AG09309 (cell line): ENCODE measurements at regions not wholly inside any gene's neighbourhood (a gene's known extent, or its start where the extent isn't known, plus 50 kb on each side); places are given as distances from the start of the nearest gene placed in this dataset.

Experiments used
- DNase-seq: peaks from one replicate; pipeline ENCODE4 v3.0.0-alpha.2; 2010; ENCODE audit warnings: low read depth
- H3K4me3 ChIP-seq: 2 replicates; pipeline ENCODE4 v1.5.1; 2011; ENCODE audit warnings: mild to moderate bottlenecking, low read depth, low read length, moderate library complexity; ENCODE audit not compliant: control insufficient read depth
- TF ChIP-seq, protein P1 (sequence below): IDR thresholded peaks from 2 replicates; pipeline ENCODE4 v1.5.1; 2011; ENCODE audit warnings: mild to moderate bottlenecking, low read depth, low read length, inconsistent platforms; ENCODE audit not compliant: insufficient read depth, control insufficient read depth; ENCODE audit errors: missing control alignments

DNA sequence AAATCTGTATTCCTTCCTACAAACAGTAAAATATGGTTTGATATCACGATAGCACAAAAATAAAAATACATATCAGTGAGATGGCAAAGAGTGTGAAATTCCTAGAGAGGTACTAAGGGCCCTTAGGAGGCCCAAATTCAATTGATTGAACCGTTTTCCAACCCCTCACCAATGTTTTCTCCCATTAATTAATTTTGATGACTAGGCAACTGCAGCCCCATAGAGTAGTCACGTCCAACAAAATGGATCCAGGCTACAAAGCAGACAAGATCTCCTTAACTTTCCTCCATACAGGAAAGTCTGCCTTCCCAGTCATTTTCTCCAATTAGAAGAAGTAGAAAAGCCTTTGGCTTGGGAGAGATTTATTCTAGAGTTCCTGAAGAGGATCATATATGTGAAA lies 193.9 kb downstream of the PLOD2 start:
- H3K4me3 ChIP-seq = no peak overlapping the region
- no peak for DNase-seq
- TF ChIP-seq, protein P1, sequence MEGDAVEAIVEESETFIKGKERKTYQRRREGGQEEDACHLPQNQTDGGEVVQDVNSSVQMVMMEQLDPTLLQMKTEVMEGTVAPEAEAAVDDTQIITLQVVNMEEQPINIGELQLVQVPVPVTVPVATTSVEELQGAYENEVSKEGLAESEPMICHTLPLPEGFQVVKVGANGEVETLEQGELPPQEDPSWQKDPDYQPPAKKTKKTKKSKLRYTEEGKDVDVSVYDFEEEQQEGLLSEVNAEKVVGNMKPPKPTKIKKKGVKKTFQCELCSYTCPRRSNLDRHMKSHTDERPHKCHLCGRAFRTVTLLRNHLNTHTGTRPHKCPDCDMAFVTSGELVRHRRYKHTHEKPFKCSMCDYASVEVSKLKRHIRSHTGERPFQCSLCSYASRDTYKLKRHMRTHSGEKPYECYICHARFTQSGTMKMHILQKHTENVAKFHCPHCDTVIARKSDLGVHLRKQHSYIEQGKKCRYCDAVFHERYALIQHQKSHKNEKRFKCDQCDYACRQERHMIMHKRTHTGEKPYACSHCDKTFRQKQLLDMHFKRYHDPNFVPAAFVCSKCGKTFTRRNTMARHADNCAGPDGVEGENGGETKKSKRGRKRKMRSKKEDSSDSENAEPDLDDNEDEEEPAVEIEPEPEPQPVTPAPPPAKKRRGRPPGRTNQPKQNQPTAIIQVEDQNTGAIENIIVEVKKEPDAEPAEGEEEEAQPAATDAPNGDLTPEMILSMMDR = no peak

DNA sequence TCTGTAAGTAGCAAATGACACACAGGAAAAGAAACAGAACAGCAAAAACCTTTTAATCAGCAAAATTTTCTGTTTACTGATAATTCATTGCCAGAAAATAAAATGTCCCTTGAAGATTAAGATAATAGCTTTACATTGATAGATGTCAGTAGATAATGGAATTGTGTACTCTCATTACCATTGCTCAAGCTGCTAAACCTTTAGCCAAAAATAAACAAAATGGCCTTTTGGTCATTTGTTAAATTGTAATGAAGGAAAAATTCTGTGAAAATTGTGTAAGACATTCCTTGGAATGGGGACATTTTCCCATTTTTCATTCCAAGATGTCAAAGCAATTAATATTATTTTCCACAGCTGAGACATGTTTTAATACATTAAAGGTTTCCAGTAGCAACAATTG lies 189.8 kb downstream of the PLOD2 start:
- TF ChIP-seq, protein P1 = no peak
- no peak for DNase-seq
- no peak overlapping the region for H3K4me3 ChIP-seq

DNA sequence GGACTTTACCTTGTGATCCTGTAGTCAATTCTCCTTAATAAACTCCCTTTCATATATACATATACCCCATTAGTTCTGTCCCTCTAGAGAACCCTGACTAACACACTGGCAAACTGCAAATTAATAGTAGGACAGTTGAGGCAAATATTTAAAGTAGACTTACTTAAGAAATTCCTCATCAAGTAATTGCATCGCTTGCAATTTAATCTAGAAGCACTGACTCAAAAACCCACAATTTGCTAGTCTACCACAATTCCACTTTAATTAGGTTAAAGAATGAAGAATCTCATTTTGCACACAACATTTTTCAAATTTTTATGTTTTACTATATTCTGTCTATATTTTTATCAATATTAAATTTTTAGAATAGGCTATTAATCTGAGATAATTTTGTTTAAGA lies 188.1 kb downstream of the PLOD2 start:
- no peak for DNase-seq
- TF ChIP-seq, protein P1 = no peak

DNA sequence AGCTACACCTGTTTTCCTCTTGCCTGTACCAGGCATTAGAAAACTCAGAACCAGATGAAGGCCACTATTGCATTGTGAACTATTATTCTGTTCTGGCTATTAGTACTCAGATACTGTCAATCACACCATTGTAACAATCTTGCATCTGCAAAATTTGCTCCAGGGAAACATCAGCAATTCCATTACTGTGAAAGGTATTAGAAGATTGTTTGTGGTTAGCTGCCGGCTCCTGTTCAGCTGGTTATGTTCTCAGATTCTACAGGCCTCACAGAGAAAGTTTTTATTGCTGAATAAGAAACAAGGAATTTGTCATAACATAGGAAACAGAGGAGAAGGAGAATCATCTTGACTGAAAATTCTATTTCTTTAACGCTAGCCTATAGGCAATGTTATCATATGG lies 179.9 kb downstream of the PLOD2 start:
- no peak overlapping the region for H3K4me3 ChIP-seq
- TF ChIP-seq, protein P1 = no peak
- DNase-seq = no peak

More for the DNA sequence above, 188.1 kb downstream of the PLOD2 start:
- H3K4me3 ChIP-seq = no peak overlapping the region

DNA sequence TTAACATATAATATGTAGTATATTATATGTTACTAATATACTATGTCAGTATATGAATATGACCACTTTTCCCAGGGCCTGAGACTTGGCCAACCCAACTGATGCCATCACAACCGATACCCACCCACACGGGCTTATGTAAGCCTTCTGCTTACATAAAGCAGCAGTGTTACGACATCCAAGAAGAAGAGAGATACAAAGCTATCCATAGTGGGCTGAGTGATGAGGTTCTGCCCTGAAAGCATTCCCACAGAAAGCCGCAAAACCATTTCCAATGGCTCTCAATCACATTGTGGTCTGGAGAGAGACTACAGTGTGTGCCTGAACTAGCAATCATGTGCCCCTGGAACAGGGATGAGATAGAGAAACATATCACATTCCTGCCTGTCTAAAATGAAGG lies 177.9 kb downstream of the PLOD2 start:
- TF ChIP-seq, protein P1 = no peak
- H3K4me3 ChIP-seq = no peak overlapping the region

More for the DNA sequence above, 177.9 kb downstream of the PLOD2 start:
- no peak for DNase-seq
